HG03045 (cell line): ENCODE measurements at regions not wholly inside any gene's neighbourhood (a gene's known extent, or its start where the extent isn't known, plus 50 kb on each side); places are given as distances from the start of the nearest gene placed in this dataset.
"Not testable (repeated sequence)": the region's sequence is repeated elsewhere in the genome, so short reads cannot be mapped to it uniquely, and the experiment has no call there.

Experiments used
- ATAC-seq: cut with Tn5 transposase; IDR thresholded peaks from one replicate; pipeline ENCODE4 v1.9.1; 2021; ENCODE audit warnings: mild to moderate bottlenecking, moderate library complexity; ENCODE audit not compliant: unreplicated experiment

DNA sequence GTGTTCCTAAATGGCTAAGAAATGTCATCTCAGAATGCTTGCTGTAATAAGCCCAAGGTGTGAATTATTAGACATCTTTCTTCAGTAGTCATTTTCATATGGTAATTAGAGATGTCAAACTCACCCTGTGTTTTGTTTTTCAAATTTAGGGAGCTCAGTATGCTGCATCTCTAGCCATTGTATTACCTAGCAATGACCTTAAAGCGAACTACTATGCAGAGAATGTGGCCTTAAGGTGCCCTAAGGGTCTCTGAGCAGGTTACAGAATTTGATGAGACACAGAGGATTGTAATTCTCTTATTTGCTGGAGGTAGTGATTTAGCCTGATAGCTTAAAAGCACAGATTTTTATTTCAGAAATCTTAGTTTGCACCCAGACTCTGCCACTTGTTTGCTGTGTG lies 1052.6 kb upstream of the DDX18 start:
- ATAC-seq, result no peak

DNA sequence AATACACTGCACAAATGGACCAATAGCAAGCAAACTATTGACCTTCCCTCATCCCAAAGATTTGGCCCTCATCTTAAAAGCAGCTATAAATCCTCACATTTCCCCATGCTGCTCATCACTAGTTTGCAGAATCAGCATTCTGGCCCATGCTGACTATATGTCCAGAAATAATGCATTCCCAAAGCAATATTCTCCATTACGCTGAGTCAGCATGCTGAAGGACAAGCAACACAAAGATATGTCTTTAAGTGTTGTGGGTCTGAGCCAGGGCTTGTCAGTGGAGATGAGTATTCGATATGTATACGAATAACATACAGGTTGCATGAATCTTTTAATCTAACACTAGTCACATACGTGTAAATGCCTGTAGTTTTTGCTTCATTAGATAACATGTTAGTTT lies 1045.0 kb upstream of the DDX18 start:
- ATAC-seq, result no peak

DNA sequence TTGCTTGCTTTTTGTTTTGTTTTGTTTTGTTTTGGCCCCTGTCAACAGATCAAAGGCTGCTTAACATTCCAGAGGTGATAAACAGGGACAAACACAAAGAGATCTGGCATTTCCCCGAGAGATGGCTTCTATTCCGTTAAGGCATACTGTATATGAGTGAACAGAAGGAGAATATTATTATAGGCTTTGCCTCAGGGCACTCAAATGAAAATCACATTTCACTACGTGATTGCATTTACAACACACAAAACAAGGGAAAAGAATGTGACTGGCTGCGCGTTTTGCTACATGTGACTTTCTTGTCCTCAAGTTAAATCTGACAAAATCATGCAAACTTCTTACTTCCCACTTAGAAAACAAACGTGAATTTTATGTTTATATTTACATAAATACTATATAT lies 1037.9 kb upstream of the DDX18 start:
- no peak for ATAC-seq

DNA sequence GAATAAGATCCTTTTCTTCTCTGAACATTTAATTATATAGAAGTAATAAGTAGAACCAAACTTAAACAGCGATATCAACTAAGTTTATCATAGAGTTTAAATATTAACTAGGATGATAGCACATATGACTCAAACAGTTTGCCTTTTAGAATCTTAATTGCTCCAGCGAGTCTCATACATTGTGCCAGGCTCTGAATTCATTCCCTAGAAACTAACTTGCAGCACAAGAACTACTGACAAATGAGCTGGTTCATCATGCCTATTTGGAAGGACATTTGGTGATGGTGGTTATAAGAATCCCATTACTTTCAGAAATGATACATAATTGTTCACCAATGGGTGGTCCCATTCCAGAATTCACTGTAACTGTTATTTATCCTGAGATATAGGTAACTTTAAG lies 1026.6 kb upstream of the DDX18 start:
- no peak for ATAC-seq

DNA sequence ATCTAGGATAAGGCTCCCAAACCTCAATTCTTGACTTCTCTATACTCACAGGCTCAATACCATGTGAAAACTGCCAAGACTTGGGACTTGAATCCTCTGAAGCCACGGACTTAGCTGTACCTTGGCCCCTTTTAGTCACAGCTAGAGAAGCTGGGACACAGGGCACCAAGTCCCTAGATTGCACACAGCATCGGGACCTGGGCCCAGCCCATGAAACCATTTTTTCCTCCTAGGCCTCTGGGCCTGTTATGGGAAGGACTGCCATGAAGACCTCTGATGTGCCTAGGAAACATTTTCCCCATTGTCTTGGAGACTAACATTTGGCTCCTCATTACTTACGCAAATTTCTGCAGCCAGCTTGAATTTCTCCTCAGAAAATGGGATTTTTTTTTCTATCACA lies 1011.8 kb upstream of the DDX18 start:
- ATAC-seq, result no peak

DNA sequence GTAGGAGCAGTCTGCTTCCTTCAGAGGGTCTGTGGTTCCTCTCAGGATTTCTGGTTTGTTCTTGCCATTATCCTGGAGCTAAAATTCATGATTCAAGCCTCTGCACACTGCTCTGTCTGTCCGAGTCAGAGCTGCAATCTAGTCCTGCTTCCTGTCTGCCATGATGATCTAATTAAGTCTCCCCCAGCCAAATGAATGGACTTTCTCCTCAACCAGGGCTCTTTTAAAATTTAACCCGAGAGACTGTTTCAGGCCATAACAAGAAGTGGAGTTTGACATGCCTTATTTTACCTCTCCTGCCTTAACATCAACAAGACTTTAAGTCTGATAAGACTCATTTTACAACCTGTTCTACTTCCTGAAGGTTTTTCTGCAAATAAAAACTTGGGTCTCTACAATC lies 1009.6 kb upstream of the DDX18 start:
- no peak for ATAC-seq

DNA sequence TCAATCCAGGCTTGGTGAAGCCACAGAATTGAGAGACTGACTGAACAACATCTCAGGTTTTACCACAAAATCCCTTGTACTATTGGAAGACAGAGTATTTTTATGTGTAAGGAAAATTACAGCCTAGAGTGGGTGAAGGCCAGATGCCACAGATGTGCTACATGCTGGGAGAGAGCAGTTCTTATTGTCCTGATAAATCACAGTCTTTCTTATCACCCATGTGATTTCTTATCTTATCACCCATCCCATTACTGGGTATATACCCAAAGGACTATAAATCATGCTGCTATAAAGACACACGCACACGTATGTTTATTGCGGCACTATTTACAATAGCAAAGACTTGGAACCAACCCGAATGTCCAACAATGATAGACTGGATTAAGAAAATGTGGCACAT lies 1008.0 kb upstream of the DDX18 start:
- not testable (repeated sequence) for ATAC-seq

DNA sequence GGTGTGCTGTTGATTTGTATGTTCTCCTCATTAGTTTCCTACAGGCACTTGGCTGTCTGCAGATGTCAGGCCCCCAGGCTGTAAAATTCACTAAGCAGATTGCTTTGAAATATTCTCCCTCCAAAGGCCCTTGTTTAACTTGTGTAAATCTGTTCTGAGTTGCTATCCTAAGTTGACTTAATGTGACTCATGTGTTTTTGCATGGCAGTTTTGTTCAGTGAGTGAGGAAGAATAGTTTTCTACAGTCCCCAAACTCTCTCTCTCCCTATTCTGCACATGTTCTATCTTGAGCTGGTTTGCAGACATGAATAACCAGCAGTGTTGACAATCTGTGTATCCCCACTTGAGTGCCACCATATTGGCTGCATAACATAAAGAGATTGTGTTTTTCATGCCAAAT lies 1005.4 kb upstream of the DDX18 start:
- ATAC-seq, result no peak

DNA sequence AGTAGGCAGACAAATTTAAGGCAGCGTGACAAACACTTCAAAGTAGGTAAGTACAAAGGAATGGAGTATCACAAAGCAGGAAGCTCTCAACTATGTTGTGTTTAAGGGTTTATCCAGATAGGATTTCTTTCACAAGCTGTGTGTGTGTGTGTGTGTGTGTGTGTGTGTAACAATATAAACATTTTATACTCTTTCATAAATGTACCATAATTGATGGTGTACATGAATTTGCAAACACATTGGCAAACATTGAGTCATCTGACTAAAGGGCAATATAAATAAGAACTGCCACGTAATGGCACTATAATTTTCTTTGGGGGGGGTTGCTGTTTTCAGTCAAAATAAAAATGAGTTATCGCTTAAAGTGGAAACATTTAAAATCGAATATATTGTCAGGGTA lies 1004.4 kb upstream of the DDX18 start:
- no peak for ATAC-seq

DNA sequence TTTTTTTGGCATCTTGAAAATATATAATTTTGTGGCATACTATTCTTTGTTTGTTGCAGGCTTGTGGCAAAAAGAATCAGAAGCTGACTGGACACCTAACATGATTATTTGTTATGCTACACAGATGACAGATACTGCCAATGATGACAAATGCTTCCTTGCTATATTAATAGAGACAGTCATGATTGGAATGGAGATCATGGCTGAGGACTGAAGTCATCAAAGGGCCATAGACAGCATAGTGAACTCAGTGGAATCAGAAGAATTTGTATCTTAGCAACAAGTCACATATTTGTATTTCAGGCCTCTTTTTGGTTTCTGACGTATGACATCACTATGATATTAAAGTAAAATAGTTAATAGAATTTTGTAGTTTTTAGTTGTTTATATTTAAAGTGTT lies 1003.8 kb upstream of the DDX18 start:
- no peak for ATAC-seq

DNA sequence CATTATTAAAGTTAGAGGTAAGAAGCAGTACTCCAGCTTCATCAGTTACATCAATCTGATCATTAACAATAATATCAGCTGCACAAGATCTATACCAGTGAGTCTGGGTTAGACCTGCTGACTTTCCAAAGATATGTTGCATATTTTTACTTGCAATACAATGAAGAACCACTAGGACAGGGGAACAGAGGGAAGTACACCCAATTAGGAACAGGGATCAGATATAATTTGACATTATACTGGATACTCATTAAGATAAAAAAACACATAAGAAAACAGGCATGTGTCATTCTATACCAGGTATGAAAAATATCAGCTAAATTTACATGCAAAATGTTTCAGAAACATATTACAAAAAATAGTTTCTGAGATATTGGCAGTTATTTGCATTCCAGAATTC lies 995.1 kb upstream of the DDX18 start:
- ATAC-seq, result no peak

DNA sequence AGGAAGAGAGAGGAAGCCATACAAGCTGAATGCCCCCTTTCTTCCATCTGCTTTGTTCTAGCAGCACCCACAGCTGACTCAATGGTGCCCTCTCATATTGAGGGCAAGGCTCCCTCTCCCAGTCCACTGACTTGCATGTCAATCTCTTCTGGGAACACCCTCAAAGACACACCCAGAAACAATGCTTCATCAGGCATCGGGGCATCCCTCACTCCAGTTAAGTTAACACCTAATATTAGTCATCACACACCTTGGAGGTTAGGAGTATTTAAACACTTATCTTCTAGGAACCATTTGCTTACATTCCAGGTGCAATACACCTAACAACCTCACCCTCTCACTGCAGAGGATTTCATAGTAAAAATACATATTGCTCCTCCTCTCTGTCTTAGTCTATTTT lies 993.5 kb upstream of the DDX18 start:
- ATAC-seq, result no peak

DNA sequence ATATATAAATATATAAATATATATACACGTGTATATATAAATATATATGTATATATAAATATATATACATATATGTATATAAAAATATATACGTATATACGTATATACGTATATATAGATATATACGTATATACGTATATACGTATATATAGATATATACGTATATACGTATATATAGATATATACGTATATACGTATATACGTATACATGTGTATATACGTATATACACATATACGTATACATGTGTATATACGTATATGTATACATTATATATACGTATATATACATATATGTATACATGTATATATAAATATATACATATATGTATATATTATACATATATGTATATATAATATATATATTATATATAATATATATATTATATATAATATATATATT lies 984.9 kb upstream of the DDX18 start:
- not testable (repeated sequence) for ATAC-seq

DNA sequence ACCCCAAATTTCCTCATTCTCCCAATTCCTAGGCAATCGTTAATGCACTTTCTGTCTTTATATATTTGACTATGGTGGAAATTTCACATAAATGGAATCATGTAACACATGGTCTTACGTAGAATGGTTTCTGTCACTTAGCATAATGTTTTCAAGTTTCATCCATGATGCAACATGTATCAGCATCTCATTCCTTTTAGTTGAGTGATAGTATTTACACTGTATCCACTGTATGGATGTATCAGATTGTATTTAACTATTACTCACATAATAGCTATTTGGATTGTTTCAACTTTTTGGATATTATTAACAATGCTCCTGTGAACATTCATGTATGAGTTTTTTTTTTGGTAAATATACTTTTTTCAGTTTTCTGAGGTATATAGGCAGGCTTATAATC lies 982.3 kb upstream of the DDX18 start:
- ATAC-seq, result no peak

DNA sequence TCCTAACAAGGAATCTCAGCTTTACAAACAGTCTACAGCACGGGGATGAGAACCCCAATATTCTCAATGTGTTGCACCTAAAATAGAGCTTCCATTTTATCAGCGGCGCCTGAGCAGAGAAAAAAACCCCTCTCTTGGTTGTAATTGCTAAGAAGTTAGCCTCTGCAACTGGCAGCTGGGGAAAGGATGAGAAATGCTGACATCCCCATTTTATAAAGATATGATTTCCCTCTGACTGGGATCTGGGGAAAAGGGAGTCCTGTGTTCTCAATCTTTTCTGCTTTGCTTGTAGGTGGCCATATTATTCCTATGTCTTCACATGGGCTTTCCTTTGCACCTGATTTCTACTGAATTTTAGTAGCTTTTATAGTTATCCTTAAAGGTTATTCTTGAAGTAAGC lies 981.4 kb upstream of the DDX18 start:
- no peak for ATAC-seq

DNA sequence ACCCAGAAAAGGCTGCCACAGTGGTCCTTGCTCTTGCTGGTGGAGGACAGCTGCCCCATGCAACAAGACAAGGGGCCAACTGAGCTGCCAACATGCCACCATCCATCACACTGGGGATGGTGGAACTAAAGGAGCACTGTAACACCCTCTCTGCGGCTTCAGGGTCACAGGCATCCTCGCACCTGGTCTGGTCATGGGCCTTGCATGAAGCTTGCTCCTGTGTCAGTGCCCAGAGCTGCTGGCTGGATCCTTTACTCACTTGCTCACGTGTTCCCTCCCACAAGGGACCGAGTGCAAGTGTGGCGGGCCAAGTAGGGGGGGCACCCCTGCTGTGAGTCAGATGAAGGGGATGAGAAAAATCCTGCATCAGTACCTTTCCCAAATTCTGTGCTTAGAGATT lies 972.3 kb upstream of the DDX18 start:
- no peak for ATAC-seq

DNA sequence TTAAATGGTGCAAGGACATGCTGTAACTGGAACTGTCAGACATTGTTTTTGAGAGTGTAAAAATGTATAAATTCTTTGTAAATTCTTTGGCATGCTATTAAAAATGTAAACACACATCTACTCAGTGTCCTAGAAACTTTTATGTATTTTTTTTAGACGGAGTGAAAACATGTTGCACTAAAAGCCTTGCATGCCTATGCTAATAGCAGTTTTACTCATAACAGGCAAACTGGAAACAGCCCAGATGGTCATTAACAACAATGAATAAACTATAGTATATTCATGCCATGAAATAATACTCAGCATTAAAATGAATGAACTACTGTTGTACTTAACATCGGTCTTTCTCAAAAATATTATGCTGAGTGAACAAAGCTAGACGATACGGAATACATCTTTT lies 954.8 kb upstream of the DDX18 start:
- ATAC-seq, result no peak

DNA sequence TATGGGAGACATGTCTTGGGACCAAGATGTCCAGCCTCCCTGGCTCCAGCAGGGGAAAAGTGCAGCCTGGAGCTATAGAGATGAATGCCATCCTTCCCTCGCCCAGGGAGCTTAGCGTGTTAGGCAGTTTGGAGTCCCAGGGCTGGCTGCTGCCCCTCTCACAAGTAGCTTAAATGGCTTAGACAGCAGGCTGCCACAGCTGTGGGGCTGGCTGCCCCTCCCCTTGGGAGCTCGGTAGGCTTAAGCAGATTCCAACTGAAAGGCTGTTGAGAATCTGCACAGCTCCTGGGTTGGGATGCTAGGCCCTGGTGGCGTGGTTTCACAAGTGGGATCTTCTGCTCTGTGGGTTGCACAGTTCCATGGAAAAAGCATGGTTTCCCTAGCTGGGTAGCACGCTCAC lies 940.5 kb upstream of the DDX18 start:
- ATAC-seq, result no peak

DNA sequence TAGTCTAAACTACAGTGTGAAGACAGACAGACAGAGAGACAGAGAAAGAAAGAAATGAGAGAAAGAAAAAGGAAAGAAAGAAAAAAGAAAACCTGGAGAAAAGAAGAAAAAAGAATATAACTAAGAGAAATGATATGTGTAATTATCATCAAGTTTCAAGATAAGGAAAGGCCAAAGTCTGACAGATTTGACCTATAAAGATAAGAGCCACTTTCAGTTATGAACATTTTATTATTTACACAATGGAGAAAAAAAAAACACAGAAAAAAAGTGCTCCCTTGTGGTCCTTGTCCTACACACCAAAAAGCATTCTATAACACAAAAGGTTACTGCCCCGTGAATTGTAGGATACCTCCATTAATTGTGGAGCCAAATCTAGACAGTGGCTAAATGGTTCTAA lies 937.2 kb upstream of the DDX18 start:
- ATAC-seq, result no peak

DNA sequence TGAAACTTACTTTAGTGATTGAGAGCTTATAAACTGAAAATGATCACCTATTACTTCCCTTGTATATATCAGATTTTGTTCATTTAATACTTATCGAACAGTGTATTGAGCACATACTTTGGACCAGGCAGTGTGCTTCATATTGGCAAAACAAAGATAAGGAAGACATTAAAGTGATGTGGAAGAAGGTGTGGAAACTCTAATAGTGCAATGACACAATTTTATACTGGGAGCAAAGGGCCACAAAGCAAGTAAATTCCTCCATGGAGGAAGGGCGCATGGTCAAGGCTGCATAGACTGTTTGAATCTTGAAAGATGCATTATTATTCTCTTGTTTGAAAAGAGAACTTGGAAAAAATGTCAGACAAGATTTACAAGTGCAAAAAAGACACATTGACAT lies 936.5 kb upstream of the DDX18 start:
- ATAC-seq, result no peak

DNA sequence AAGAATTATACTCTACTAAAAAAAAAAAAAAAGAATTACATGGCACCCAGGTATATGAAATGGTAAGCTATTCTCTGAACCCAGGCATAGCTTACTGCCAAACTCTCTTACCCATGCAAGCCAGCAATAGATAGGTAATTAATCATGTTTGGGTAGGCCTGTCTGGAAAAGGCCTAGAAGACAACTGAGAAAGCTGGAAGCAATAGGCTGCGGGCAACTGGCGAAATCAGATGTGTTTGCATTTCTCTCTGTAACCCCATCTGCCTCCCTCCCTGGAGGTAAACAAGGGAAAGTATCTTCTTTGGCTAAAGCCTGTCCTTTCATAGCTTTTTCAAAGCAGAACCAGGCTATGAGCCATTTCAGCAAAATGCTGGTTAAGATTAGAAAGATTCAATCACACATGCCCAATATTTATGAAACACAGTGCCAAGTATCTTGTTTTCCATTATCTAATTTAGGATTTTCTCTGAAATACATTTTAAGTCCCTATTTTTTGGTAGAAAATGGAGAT lies 934.8 kb upstream of the DDX18 start:
- ATAC-seq, result no peak

DNA sequence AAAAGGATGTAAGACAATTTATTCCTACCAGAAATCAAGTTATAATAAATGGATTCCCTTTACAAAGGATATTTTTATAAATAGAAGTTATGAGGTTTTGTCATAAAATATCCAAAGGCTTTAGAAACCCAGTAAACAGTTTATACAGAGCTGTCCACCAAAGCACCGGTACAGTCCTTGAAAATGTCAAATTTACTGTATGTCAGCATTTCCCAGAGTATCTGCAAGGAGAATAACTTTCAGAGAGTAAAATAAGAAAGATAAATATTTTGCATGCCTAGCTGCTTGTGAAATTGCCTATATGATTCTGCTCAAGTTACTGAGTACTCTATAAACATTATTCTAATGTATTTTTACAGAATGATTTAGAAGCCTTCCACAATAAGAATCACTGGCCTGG lies 923.3 kb upstream of the DDX18 start:
- ATAC-seq, result no peak

DNA sequence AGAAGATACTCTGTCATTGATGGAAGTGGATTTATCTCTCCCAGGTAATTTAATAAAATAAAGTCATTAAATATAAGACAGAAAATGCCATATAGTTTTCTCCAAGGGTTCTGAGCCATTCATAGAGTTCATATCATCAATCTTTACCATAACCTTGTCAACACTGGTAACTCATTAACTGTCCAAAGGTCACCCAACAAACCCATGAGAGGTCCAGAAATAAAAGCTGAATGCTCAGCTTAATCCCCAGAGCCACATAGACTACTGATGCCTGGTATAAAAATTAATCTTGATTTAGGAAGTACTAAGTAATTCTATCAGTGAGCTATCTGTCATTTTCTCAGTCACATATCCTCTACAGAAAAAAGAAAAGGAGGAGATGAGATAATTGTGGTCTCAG lies 903.0 kb upstream of the DDX18 start:
- no peak for ATAC-seq

DNA sequence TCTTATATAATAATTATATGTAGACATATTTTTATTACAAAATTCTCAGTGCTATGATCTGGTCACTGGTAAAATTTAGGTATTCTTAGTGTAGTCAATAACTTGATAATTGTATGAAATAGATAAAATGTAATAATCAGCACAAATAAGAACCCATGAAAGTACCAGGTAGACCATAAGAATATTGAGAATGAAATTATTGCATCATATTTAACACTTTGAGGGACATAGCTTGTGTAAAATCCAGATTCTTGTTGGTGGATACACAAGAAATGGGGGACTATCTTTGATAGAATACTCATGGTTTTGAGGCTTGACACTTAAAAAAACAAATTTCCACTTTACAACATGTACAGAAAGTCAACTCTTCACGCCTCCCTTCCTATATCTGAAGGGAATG lies 898.8 kb upstream of the DDX18 start:
- ATAC-seq, result no peak
